ENCODE measurements at regions not wholly inside any gene's neighbourhood (a gene's known extent, or its start where the extent isn't known, plus 50 kb on each side); places are given as distances from the start of the nearest gene placed in this dataset.
"Not testable (repeated sequence)": the region's sequence is repeated elsewhere in the genome, so short reads cannot be mapped to it uniquely, and the experiment has no call there.

GRCh38 chr7:148487912-148488311, 102.7 kb upstream of the C7orf33 start:
- in situ Hi-C loops (cut with MboI; ENCODE audit: low pct_unique_long_range_greater_than_20kb in 2 of 9, low sequenced_read_pairs in 9 of 9, unreplicated experiment in 9 of 9): loop anchor here in 3 of 9 experiments (10.0 to 25.0 kb wide), 3 partner anchors 223 to 474 kb away; no protein-coding TSS in a partner anchor
- H3K4me1 ChIP-seq (replicated peaks in 1 of 2): peaks cover 0 to 9% of the 10 kb centered on the region in 2 donors
- no peak for ATAC-seq (replicated peaks in 6 of 8)
- 13 to 95% (median 53%) methylated on average over 1 to 4 of the region's 4 CpGs; no CpG with 5 or more reads in 2 of the 10 experiments for WGBS, 10 experiments
- H3K27ac ChIP-seq: no peak overlapping the region
- H3K4me3 ChIP-seq: no peak overlapping the region

- ATAC-seq (replicated peaks in 6 of 8): no peak
- 52 to 88% (median 64%) methylated on average over 1 to 4 of the region's 6 CpGs; no CpG with 5 or more reads in 6 of the 10 experiments for WGBS, 10 experiments
- in situ Hi-C loops (cut with MboI; ENCODE audit: low pct_unique_long_range_greater_than_20kb in 2 of 9, low sequenced_read_pairs in 9 of 9, unreplicated experiment in 9 of 9): loop anchor here in 3 of 9 experiments (10.0 to 25.0 kb wide), 3 partner anchors 225 to 473 kb away; no protein-coding TSS in a partner anchor
- Histone ChIP-seq H3K27ac (no peak overlapping the region), H3K4me1 (replicated peaks in 1 of 2) (peaks cover 0 to 9% of the 10 kb centered on the region in 2 donors), H3K4me3 (no peak overlapping the region)
These were observed 100.9 kb upstream of the C7orf33 start for GRCh38 chr7:148489678-148490077.

- Histone ChIP-seq H3K4me1 (replicated peaks in 1 of 2) (no peaks in the 10 kb centered on the region), H3K27ac (no peak overlapping the region), H3K4me3 (no peak overlapping the region)
- no peak for ATAC-seq (replicated peaks in 6 of 8)
- 21 to 100% (median 82%) methylated on average over 2 to 3 of the region's 3 CpGs; no CpG with 5 or more reads in 1 of the 10 experiments for WGBS, 10 experiments
- in situ Hi-C loops (cut with MboI; ENCODE audit: low pct_unique_long_range_greater_than_20kb in 2 of 9, low sequenced_read_pairs in 9 of 9, unreplicated experiment in 9 of 9): loop anchor here in 3 of 9 experiments (25.0 kb wide), 2 partner anchors 230 to 470 kb away; no protein-coding TSS in a partner anchor
These were observed 98.3 kb upstream of the C7orf33 start for GRCh38 chr7:148492157-148492860.

GRCh38 chr7:148495605-148496004, 95.0 kb upstream of the C7orf33 start:
- Histone ChIP-seq H3K4me1 (replicated peaks in 1 of 2) (peaks cover 0 to 9% of the 10 kb centered on the region in 2 donors), H3K4me3 (no peak overlapping the region), H3K27ac (no peak overlapping the region)
- peak in 2 of 8 experiments; percentile 78 to 94 for ATAC-seq (replicated peaks in 6 of 8)
- in situ Hi-C loops (cut with MboI; ENCODE audit: low pct_unique_long_range_greater_than_20kb in 2 of 9, low sequenced_read_pairs in 9 of 9, unreplicated experiment in 9 of 9): loop anchor here in 3 of 9 experiments (25.0 kb wide), 2 partner anchors 233 to 467 kb away; no protein-coding TSS in a partner anchor
- WGBS, 10 experiments: 20 to 100% (median 84%) methylated on average over 1 to 3 of the region's 4 CpGs; no CpG with 5 or more reads in 2 of the 10 experiments

GRCh38 chr7:148500978-148501377, 89.6 kb upstream of the C7orf33 start:
- Histone ChIP-seq H3K4me3 (no peak overlapping the region), H3K4me1 (replicated peaks in 1 of 2) (peaks cover 3 to 39% of the 10 kb centered on the region in 2 donors), H3K27ac (no peak overlapping the region)
- WGBS, 10 experiments: 0 to 95% (median 78%) methylated on average over 1 to 9 of the region's 9 CpGs; no CpG with 5 or more reads in 1 of the 10 experiments
- ATAC-seq (replicated peaks in 6 of 8): no peak
- in situ Hi-C loops (cut with MboI; ENCODE audit: low pct_unique_long_range_greater_than_20kb in 2 of 9, low sequenced_read_pairs in 9 of 9, unreplicated experiment in 9 of 9): loop anchor here in 4 of 9 experiments (10.0 to 25.0 kb wide), 3 partner anchors 461 to 486 kb away; no protein-coding TSS in a partner anchor

- no peak overlapping the region for H3K27ac ChIP-seq
- peaks cover 3 to 39% of the 10 kb centered on the region in 2 donors for H3K4me1 ChIP-seq (replicated peaks in 1 of 2)
- in situ Hi-C loops (cut with MboI; ENCODE audit: low pct_unique_long_range_greater_than_20kb in 2 of 9, low sequenced_read_pairs in 9 of 9, unreplicated experiment in 9 of 9): loop anchor here in 4 of 9 experiments (10.0 to 25.0 kb wide), 3 partner anchors 458 to 483 kb away; no protein-coding TSS in a partner anchor
- 0 to 67% (median 26%) methylated on average over 1 to 3 of the region's 3 CpGs for WGBS, 10 experiments
- ATAC-seq (replicated peaks in 6 of 8): no peak
- H3K4me3 ChIP-seq: no peak overlapping the region
These were observed 86.6 kb upstream of the C7orf33 start for GRCh38 chr7:148503900-148504487.

- in situ Hi-C loops (cut with MboI; ENCODE audit: low pct_unique_long_range_greater_than_20kb in 2 of 9, low sequenced_read_pairs in 9 of 9, unreplicated experiment in 9 of 9): loop anchor here in 4 of 9 experiments (10.0 to 25.0 kb wide), 3 partner anchors 456 to 481 kb away; no protein-coding TSS in a partner anchor
- Histone ChIP-seq H3K27ac (no peak overlapping the region), H3K4me1 (replicated peaks in 1 of 2) (peaks cover 3 to 29% of the 10 kb centered on the region in 2 donors), H3K4me3 (no peak overlapping the region)
- peak in 3 of 8 experiments; percentile 58 to 71 (median 67) for ATAC-seq (replicated peaks in 6 of 8)
- WGBS, 10 experiments: 17 to 100% (median 82%) methylated on average over 1 to 5 of the region's 7 CpGs; no CpG with 5 or more reads in 3 of the 10 experiments
These were observed 84.8 kb upstream of the C7orf33 start for GRCh38 chr7:148505645-148506375.

- in situ Hi-C loops (cut with MboI; ENCODE audit: low pct_unique_long_range_greater_than_20kb in 2 of 9, low sequenced_read_pairs in 9 of 9, unreplicated experiment in 9 of 9): loop anchor here in 4 of 9 experiments (10.0 to 25.0 kb wide), 3 partner anchors 455 to 480 kb away; no protein-coding TSS in a partner anchor
- not testable (repeated sequence) for ATAC-seq (replicated peaks in 6 of 8); H3K4me3 ChIP-seq; H3K27ac ChIP-seq
- WGBS, 10 experiments: 72 to 93% (median 89%) methylated on average over 1 to 6 of the region's 7 CpGs; no CpG with 5 or more reads in 2 of the 10 experiments
- peaks cover 0 to 16% of the 10 kb centered on the region in 2 donors for H3K4me1 ChIP-seq (replicated peaks in 1 of 2)
These were observed 83.4 kb upstream of the C7orf33 start for GRCh38 chr7:148507064-148507573.

GRCh38 chr7:148507787-148508186, 82.8 kb upstream of the C7orf33 start:
- WGBS, 10 experiments: 43 to 100% (median 84%) methylated on average over 2 to 7 of the region's 7 CpGs; no CpG with 5 or more reads in 1 of the 10 experiments
- no peak for ATAC-seq (replicated peaks in 6 of 8)
- Histone ChIP-seq H3K4me3 (no peak overlapping the region), H3K27ac (no peak overlapping the region), H3K4me1 (replicated peaks in 1 of 2) (peaks cover 0 to 10% of the 10 kb centered on the region in 2 donors)
- in situ Hi-C loops (cut with MboI; ENCODE audit: low pct_unique_long_range_greater_than_20kb in 2 of 9, low sequenced_read_pairs in 9 of 9, unreplicated experiment in 9 of 9): loop anchor here in 4 of 9 experiments (10.0 to 25.0 kb wide), 3 partner anchors 455 to 480 kb away; no protein-coding TSS in a partner anchor

GRCh38 chr7:148514236-148514635, 76.3 kb upstream of the C7orf33 start:
- Histone ChIP-seq H3K4me3 (no peak overlapping the region), H3K27ac (no peak overlapping the region), H3K4me1 (replicated peaks in 1 of 2) (no peaks in the 10 kb centered on the region)
- ATAC-seq (replicated peaks in 6 of 8): no peak
- WGBS, 10 experiments: 0 to 78% (median 59%) methylated on average over 2 to 4 of the region's 4 CpGs; no CpG with 5 or more reads in 1 of the 10 experiments
- in situ Hi-C loops (cut with MboI; ENCODE audit: low pct_unique_long_range_greater_than_20kb in 2 of 9, low sequenced_read_pairs in 9 of 9, unreplicated experiment in 9 of 9): loop anchor here in 3 of 9 experiments (25.0 kb wide), 2 partner anchors 448 to 473 kb away; no protein-coding TSS in a partner anchor

GRCh38 chr7:148515237-148515636, 75.3 kb upstream of the C7orf33 start:
- in situ Hi-C loops (cut with MboI; ENCODE audit: low pct_unique_long_range_greater_than_20kb in 2 of 9, low sequenced_read_pairs in 9 of 9, unreplicated experiment in 9 of 9): loop anchor here in 3 of 9 experiments (25.0 kb wide), 2 partner anchors 447 to 472 kb away; no protein-coding TSS in a partner anchor
- H3K27ac ChIP-seq: no peak overlapping the region
- no peak overlapping the region for H3K4me3 ChIP-seq
- ATAC-seq (replicated peaks in 6 of 8): no peak
- 0 to 100% (median 92%) methylated on average over 1 to 3 of the region's 3 CpGs; no CpG with 5 or more reads in 4 of the 10 experiments for WGBS, 10 experiments
- no peaks in the 10 kb centered on the region for H3K4me1 ChIP-seq (replicated peaks in 1 of 2)

Measured in motor neuron (in vitro differentiated cells).